Erythroblast (primary cell): ENCODE measurements at regions not wholly inside any gene's neighbourhood (a gene's known extent, or its start where the extent isn't known, plus 50 kb on each side); places are given as distances from the start of the nearest gene placed in this dataset.

Experiments used
- GATA1 ChIP-seq: IDR thresholded peaks from 2 replicates; pipeline ENCODE4 v1.6.1; 2011; ENCODE audit warnings: low read depth, mild to moderate bottlenecking, control low read depth, low read length, moderate library complexity
- POLR2A ChIP-seq: IDR thresholded peaks from 2 replicates; pipeline ENCODE4 v1.6.1; 2011; ENCODE audit warnings: mild to moderate bottlenecking, low read length

GRCh38 chr10:2124135-2124534 lies 386.8 kb upstream of the ADARB2 start:
- TF ChIP-seq POLR2A, result no peak
- no peak for TF ChIP-seq GATA1
